Central memory CD8-positive, alpha-beta T cell (primary cell): ENCODE measurements at regions not wholly inside any gene's neighbourhood (a gene's known extent, or its start where the extent isn't known, plus 50 kb on each side); places are given as distances from the start of the nearest gene placed in this dataset.

ENCODE experiments used
- ATAC-seq: fragments of 150-1000 bp; cut with Tn5 transposase; replicated peaks from 2 replicates; pipeline ENCODE4 v1.10.0; 2022; ENCODE audit warnings: mild to moderate bottlenecking, moderate FRiP score, moderate number of reproducible peaks; ENCODE audit not compliant: poor library complexity, severe bottlenecking; ENCODE audit errors: extremely low read depth
- DNase-seq, 2 donors: peaks; one replicate each; pipeline ENCODE4 v3.0.0; 2021; ENCODE audit warnings: low spot score in 2 of 2
- H3K27ac Mint-ChIP-seq: one replicate; pipeline ENCODE4 v1.8.0; 2022; ENCODE audit warnings: low read depth, mild to moderate bottlenecking, moderate library complexity, mixed read lengths
- H3K27me3 Mint-ChIP-seq: one replicate; pipeline ENCODE4 v1.8.0; 2022; ENCODE audit warnings: mixed read lengths
- H3K36me3 Mint-ChIP-seq: one replicate; pipeline ENCODE4 v1.8.0; 2022; ENCODE audit warnings: mild to moderate bottlenecking, moderate library complexity, mixed read lengths; ENCODE audit not compliant: insufficient read depth
- H3K4me1 Mint-ChIP-seq: one replicate; pipeline ENCODE4 v1.8.0; 2022; ENCODE audit warnings: mixed read lengths
- H3K4me3 Mint-ChIP-seq: one replicate; pipeline ENCODE4 v1.8.0; 2022; ENCODE audit warnings: mild to moderate bottlenecking, moderate library complexity, mixed read lengths
- H3K9me3 Mint-ChIP-seq: one replicate; pipeline ENCODE4 v1.8.0; 2022; ENCODE audit warnings: mixed read lengths

- peaks cover 42% of the 10 kb centered on the region for H3K27me3 Mint-ChIP-seq
- H3K4me1 Mint-ChIP-seq = no peaks in the 10 kb centered on the region
- no peaks in the 10 kb centered on the region for H3K36me3 Mint-ChIP-seq
- H3K27ac Mint-ChIP-seq = no peak overlapping the region
- DNase-seq (no peak), ATAC-seq (no peak)
- H3K9me3 Mint-ChIP-seq = no peaks in the 10 kb centered on the region
- H3K4me3 Mint-ChIP-seq = no peak overlapping the region
Measured at GRCh38 chr2:226631671-226632070, 167.9 kb downstream of the IRS1 start.

GRCh38 chr2:226631187-226631586, 168.4 kb downstream of the IRS1 start:
- H3K27me3 Mint-ChIP-seq = peaks cover 37% of the 10 kb centered on the region
- H3K36me3 Mint-ChIP-seq = no peaks in the 10 kb centered on the region
- H3K4me3 Mint-ChIP-seq = no peak overlapping the region
- no peak for DNase-seq
- H3K9me3 Mint-ChIP-seq = no peaks in the 10 kb centered on the region
- no peaks in the 10 kb centered on the region for H3K4me1 Mint-ChIP-seq
- H3K27ac Mint-ChIP-seq = no peak overlapping the region
- ATAC-seq = no peak

DNA sequence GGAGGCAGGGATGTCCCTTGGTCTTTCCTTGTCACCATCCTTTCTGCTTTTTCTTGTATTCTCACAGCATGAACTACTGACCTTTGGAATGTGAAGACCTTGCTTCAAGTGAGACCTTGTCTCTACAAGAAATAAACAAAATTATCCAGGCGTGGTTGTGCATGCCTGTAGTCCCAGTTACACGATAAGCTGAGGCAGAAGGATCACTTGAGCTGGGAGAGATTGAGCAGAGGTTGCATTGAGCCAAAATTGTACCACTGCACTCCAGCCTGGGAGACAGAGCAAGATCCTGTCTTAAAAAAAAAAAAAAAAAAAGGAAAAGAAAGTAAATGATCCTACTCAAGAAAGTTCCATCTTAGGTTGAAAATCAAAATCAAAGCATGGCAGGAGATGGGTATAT, 173.7 kb downstream of the IRS1 start:
- Mint-ChIP-seq H3K4me1 (no peaks in the 10 kb centered on the region), H3K4me3 (no peak overlapping the region), H3K36me3 (peaks cover 1% of the 10 kb centered on the region)

DNA sequence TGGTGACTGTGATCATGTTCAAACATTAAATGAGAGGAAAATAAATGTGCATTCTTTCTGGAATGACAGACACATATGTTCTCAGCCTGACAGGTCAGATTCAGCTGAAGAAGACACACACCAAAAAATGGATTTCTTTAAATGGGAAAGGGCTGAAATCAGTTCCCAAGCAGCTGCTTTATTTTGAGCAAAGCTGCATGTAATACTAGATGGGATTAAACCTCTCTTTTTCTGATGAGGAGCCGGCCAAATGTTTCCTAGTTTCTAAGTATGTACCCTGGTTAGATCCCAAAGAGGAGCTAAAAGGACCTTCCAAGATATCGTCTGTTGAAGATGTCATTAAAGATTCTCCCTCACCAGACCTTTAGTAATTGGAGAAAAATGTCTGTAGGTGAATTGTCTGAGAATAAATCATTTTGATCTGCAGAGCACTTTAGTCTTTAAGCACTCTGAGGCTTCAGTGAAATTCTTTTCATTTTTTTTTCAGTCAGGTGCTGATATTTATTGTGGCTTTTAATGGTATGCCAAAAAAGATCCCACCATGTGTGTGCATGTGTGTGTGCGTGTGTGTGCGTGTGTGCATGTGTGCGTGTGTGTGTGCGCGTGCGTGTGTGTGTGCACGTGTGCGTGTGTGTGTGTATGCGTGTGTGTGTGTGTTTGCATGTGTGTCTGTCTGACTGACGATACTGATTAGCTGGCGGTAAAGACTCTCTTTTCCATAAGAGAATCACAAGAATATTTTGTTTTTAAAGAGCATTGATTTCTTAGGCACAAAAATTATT, 175.8 kb downstream of the IRS1 start:
- Mint-ChIP-seq H3K4me3 (no peak overlapping the region), H3K36me3 (peaks cover 3% of the 10 kb centered on the region), H3K9me3 (no peaks in the 10 kb centered on the region), H3K4me1 (no peaks in the 10 kb centered on the region), H3K27ac (no peak overlapping the region), H3K27me3 (peaks cover 30% of the 10 kb centered on the region)
- DNase-seq (no peak), ATAC-seq (no peak)

More for the DNA sequence above, 173.7 kb downstream of the IRS1 start:
- no peak overlapping the region for H3K27ac Mint-ChIP-seq
- ATAC-seq (no peak), DNase-seq (no peak)
- H3K27me3 Mint-ChIP-seq = peaks cover 20% of the 10 kb centered on the region
- H3K9me3 Mint-ChIP-seq = no peaks in the 10 kb centered on the region

- H3K4me1 Mint-ChIP-seq = no peaks in the 10 kb centered on the region
- H3K27me3 Mint-ChIP-seq = peaks cover 41% of the 10 kb centered on the region
- no peak overlapping the region for H3K4me3 Mint-ChIP-seq
- DNase-seq = no peak
- no peaks in the 10 kb centered on the region for H3K9me3 Mint-ChIP-seq
- H3K27ac Mint-ChIP-seq = no peak overlapping the region
- no peak for ATAC-seq
- H3K36me3 Mint-ChIP-seq = peaks cover 3% of the 10 kb centered on the region
Measured at GRCh38 chr2:226622484-226622883, 177.1 kb downstream of the IRS1 start.

DNA sequence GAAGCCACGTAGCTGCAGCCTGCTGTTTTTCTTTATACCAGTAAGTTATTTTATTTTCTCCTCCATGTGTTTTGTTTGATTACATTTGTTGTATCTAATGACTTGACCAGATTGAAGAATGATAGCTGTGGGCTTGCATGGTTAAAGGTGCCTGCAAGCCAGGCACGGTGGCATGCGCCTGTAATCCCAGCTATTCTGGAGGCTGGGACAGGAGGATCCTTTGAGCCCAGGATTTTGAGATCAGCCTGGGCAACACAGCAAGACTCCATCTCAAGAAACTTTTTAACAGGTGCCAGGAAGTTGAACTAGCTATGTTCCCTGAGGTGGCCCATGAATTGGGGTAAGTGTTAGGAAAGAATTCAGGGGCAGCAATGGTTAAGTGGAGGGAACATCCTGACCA, 179.4 kb downstream of the IRS1 start:
- H3K27ac Mint-ChIP-seq = no peak overlapping the region
- H3K4me1 Mint-ChIP-seq = no peaks in the 10 kb centered on the region
- H3K27me3 Mint-ChIP-seq = peaks cover 41% of the 10 kb centered on the region

GRCh38 chr2:226619707-226620106, 179.9 kb downstream of the IRS1 start:
- no peak for DNase-seq
- no peak overlapping the region for H3K4me3 Mint-ChIP-seq
- peaks cover 41% of the 10 kb centered on the region for H3K27me3 Mint-ChIP-seq
- H3K36me3 Mint-ChIP-seq = peaks cover 3% of the 10 kb centered on the region
- no peak overlapping the region for H3K27ac Mint-ChIP-seq
- no peak for ATAC-seq
- no peaks in the 10 kb centered on the region for H3K9me3 Mint-ChIP-seq
- H3K4me1 Mint-ChIP-seq = no peaks in the 10 kb centered on the region

More for the DNA sequence above, 179.4 kb downstream of the IRS1 start:
- ATAC-seq = no peak
- H3K9me3 Mint-ChIP-seq = no peaks in the 10 kb centered on the region
- peaks cover 3% of the 10 kb centered on the region for H3K36me3 Mint-ChIP-seq
- DNase-seq = no peak
- no peak overlapping the region for H3K4me3 Mint-ChIP-seq

DNA sequence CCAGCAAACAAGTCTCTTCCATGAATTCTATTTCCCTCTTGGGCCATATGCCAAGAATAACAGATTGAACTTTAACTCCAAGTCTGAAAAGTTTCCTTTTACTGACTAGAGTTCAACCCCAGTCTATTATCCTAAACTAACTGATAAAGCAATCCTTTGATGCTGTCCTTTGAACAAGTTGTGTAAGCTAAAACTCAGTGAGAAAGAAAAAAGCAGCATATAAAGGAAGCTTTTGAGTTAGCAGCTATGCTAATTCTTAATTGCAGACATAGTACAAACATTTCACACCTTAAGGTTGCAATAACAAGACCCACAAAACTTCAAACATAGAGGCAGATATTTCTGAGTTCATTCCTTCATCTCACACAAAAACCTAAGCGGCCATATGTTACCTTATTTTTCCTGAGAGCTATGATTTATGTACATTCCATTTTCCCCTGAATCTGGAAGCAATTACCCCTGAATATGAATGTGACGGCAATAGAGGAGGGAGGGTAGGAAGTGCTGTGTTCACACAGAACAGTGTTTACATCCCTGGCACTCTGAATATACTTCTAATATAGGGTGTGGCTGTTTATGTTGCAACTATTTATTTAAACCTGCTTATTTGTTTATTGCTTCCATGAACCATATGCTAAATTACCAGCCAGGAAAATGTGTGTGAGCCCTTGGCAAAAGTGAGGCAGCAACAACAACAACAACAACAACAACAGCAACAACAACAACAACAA, 180.6 kb downstream of the IRS1 start:
- Mint-ChIP-seq H3K4me3 (no peak overlapping the region), H3K36me3 (peaks cover 3% of the 10 kb centered on the region), H3K27ac (no peak overlapping the region), H3K4me1 (no peaks in the 10 kb centered on the region), H3K27me3 (peaks cover 41% of the 10 kb centered on the region), H3K9me3 (no peaks in the 10 kb centered on the region)
- DNase-seq = no peak
- no peak for ATAC-seq

DNA sequence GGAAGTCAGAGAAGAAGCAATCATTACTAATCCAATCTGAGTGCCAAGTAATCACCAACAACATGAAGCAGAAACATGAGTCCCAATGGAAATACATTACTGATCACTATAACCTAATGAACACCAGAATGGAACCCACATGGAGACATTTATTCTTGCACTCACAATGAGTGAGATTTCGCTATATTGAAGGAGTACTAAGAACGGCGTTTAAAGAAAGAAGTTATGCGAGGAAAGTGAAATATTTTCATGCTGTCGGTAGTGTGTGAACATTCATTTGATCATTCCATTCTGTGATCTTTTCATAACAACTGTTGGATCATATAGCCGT, 181.1 kb downstream of the IRS1 start:
- Mint-ChIP-seq H3K27ac (no peak overlapping the region), H3K36me3 (peaks cover 3% of the 10 kb centered on the region), H3K9me3 (no peaks in the 10 kb centered on the region), H3K27me3 (peaks cover 41% of the 10 kb centered on the region), H3K4me1 (no peaks in the 10 kb centered on the region), H3K4me3 (no peak overlapping the region)
- DNase-seq (no peak), ATAC-seq (no peak)

DNA sequence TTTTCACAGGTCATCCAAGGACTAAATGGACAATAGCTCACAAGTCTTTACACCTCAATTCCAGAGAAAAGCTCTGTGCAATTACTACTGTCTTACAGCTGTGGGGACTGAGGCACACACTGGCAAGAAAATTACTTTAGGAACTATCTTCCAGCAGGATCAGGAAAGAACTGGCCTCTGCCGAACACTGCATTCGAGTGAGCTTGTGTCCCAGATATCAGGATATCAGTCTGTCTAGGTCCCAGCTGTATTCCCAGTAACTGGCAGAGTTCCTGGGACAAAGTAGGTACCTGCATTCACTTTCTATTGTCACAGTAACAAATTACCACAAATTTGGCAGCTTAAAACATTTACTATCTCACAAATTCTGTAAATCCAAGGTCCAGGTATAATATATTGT, 183.7 kb downstream of the IRS1 start:
- Mint-ChIP-seq H3K36me3 (peaks cover 1% of the 10 kb centered on the region), H3K4me3 (no peak overlapping the region), H3K27me3 (peaks cover 53% of the 10 kb centered on the region), H3K27ac (no peak overlapping the region), H3K4me1 (no peaks in the 10 kb centered on the region), H3K9me3 (no peaks in the 10 kb centered on the region)
- no peak for DNase-seq
- ATAC-seq = no peak

- H3K4me1 Mint-ChIP-seq = no peaks in the 10 kb centered on the region
- no peaks in the 10 kb centered on the region for H3K9me3 Mint-ChIP-seq
- peaks cover 35% of the 10 kb centered on the region for H3K27me3 Mint-ChIP-seq
- DNase-seq (no peak), ATAC-seq (no peak)
- no peak overlapping the region for H3K4me3 Mint-ChIP-seq
- H3K36me3 Mint-ChIP-seq = no peaks in the 10 kb centered on the region
- H3K27ac Mint-ChIP-seq = no peak overlapping the region
Measured at GRCh38 chr2:226611944-226612318, 187.7 kb downstream of the IRS1 start.

DNA sequence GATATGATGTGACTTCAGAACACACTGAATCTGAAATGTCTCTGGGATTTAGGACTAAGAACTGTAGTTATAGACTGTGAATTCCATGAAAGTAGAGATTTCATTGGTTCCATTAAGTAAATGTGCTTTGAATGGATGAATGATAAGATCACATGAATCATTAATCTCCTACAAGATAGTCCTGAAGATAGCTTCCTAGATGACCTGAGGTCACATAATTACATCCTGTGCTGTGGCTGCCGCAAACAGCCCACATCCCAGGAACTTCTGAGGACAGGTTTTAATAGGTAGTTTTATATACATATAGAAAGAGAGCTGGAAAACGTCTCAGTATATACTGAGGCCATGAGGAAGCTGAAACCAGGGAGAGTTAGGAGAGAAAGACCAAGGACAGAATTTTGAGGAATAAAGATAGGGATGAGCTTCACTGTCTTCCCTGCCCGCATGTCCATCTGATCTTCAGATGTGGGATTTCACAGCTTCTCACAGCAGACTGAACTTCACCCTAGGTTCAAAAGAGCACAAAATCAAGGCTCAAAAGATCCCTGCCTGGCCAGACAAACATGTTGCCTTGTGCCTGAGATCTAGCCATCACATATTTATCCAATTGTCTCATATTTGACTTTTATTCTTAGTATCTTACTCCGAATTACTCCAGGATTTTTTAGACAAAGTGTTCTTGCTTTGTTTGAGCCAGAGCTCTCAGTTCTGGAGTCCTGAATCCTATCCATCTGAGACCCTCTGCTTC, 188.2 kb downstream of the IRS1 start:
- Mint-ChIP-seq H3K4me1 (no peaks in the 10 kb centered on the region), H3K27me3 (peaks cover 39% of the 10 kb centered on the region), H3K36me3 (no peaks in the 10 kb centered on the region), H3K9me3 (no peaks in the 10 kb centered on the region), H3K27ac (no peak overlapping the region), H3K4me3 (no peak overlapping the region)
- DNase-seq = no peak
- ATAC-seq = no peak

DNA sequence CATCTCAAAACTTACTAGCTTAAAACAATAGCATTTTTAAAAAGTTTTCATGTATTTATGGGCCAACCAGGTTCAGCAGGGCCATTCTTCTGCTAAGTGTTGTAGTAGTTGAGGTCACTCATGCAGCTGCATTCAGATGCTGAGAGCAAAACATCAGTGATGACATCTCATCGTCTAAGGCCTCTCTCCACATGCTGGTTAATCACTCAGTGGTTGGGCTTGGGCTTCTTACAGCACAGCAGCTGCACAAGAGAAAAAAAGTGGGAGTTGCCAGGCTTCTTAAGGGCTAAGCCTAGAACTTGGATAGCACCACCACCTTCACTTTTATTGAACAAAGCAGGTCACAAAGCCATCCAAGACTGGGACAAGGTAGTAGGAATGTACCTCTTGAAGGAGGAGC, 190.3 kb downstream of the IRS1 start:
- H3K27ac Mint-ChIP-seq = no peak overlapping the region
- H3K27me3 Mint-ChIP-seq = peaks cover 55% of the 10 kb centered on the region
- no peaks in the 10 kb centered on the region for H3K4me1 Mint-ChIP-seq
- H3K36me3 Mint-ChIP-seq = no peaks in the 10 kb centered on the region
- H3K9me3 Mint-ChIP-seq = no peaks in the 10 kb centered on the region
- no peak for DNase-seq
- H3K4me3 Mint-ChIP-seq = no peak overlapping the region
- ATAC-seq = no peak
